HG03442 (cell line): ENCODE measurements at regions not wholly inside any gene's neighbourhood (a gene's known extent, or its start where the extent isn't known, plus 50 kb on each side); places are given as distances from the start of the nearest gene placed in this dataset.
A peak's percentile ranks its signal among the peaks of the same experiment; 100 is the strongest.

Experiments
- ATAC-seq: cut with Tn5 transposase; IDR thresholded peaks from one replicate; pipeline ENCODE4 v1.9.1; 2021; ENCODE audit warnings: mild to moderate bottlenecking, moderate library complexity; ENCODE audit not compliant: unreplicated experiment

DNA sequence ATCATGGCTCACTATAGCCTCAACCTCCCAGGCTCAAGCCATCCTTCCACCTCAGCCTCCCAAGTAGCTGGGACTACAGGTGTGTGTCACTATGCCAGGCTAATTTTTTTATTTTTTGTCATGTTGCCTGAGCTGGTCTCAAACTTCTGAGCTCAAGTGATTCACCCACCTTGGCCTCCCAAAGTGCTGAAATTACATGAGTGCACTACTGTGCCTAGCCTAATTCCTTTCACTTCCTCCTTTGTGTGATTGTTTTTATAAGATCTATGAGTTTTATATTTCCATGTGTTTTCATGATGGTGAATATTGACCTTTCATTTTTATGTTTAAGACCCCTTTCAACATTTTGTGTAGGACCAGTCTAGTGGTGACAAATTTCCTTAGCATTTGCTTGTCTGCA is 55.2 kb upstream of the IL12B start:
- ATAC-seq = no peak

DNA sequence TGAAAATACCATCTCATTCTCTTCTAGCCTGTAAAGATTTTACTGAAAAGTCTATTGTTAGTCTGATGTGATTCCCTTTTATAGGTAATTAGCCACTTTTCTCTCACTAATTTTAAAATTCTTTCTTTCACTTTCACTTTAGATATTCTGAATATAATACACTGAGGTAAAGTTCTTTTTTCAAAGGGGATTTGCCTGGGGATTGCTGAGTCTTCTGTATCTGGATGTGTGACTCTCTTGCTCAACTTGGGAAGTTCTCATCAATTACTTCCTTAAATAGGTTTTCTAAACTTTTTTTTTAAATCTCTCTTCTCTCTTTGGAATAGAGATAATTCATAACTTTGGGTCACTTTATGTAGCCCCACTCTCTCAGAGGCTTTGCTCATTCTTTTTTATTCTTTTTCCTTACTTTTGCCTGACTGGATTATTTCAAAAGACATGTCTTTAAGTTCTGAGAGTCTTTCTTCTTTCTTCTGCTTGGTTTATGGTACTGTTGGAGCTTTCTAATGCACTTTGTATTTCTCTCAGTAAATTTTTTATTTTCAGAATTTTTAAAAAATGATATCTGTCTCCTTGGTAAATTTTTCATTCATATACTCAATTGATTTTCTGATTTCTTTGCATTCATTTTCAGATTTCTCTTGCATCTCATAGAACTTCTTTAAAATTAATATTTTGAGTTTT is 55.9 kb upstream of the IL12B start:
- no peak for ATAC-seq

DNA sequence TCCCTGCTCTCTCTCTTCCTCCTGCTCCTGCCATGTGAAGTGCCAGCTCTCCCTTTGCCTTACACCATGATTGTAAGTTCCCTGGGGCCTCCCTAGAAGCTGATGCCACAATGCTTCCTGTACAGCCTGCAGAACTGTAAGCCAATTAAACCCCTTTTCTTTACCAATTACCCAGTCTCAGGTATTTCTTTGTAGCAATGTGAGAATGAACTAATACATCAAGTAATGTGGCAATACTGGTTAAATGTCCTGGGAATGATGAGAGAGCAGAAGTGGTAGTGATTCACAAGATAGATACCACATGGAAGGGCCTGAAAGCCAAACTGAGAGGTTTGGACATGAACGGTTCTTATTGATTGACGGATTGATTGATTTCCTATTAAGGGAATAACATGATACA is 62.6 kb upstream of the IL12B start:
- no peak for ATAC-seq

DNA sequence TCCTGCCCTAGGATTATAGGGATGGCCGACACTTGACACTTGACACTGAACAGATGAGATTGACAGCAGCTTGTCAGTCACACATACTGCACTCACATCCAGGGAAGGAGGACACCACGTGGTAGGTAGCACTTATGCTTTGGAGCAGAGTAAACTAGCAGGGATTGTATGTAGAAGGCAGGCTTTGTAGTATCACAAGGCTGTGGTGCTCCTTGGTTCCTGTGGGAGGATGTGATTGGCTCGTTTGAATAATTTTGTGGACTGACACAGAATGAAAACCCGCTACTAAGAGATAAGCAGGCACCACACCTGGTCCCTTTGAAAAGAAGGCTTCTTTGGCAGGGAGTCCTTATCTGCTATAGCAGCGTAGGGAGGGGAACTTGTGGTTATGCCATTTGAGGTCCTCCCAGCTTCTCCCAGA is 63.6 kb upstream of the IL12B start:
- no peak for ATAC-seq

DNA sequence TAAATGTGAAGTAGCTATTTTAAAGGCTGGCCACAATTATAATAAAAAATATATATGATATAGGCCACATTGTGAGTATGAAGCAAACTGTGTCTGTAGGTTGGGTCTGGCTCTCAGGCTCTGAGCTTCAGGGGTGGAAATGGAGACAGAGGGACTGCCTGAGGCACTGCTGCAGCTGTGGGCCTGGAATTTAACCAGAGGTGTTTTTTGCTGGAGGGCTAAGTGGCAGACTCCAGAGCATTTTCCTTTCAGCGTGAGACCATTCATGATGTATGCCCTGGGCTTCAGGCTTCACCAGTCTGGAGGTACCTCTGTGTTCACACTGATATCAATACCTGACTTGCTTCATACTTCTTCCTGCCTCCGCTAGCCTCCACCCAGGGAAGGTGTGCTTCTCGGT is 64.9 kb upstream of the IL12B start:
- no peak for ATAC-seq

DNA sequence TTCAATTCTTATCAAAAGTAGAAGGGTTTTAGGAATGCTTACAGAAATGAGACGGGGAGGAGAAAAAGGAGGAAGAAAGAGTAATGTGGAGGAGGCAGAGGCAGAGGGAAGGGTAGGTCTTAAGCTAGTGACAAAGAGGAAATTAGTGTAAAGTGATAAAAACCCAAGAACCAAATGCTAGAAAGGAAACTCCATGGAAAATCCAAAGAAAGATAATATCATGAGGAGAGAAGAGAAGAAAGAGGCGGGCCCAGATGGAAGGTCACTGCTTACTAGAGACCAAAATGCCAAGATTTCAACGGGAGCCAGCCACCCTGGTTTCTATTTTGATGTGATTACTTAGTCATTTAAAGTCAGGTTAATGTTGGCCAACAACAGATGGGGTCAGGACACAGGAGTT is 68.6 kb upstream of the IL12B start:
- no peak for ATAC-seq

DNA sequence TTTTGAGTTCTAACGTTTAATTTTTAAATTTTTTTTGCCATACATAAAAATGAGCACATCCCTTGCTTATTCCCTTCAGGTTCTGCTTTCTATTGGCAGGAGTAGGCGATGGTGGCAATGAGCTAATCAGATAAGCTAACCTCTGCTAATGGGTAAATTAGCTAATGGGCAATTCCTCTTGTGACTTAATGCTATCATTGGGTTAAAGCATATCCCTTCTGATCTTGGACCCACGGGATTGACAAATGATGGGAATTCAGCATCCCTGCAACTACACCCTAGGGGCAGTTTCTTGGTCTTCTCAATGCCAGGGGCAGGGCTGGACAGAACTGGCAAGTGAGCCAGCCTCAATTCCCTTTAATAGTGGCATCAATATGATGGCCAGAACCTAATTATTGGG is 70.2 kb upstream of the IL12B start:
- no peak for ATAC-seq

DNA sequence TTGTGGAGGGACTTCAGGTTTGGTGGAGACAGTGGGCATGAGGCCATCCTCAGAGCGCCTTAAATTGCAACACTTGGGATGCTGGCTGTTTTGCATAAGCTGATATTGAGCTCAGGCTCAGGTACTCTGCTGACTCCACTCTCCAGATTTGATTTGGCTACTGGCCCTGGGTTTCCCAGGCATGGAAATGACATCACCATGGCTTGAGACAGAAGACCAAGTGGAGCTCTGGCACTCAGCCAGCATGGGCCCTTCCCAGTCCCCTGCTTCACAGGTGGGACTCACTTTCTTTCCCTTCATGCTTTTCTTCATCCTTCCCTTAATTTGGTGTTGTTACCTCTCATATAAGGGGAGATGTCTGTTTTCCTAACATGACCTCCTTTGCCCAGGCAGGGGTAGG is 72.0 kb upstream of the IL12B start:
- ATAC-seq = no peak

DNA sequence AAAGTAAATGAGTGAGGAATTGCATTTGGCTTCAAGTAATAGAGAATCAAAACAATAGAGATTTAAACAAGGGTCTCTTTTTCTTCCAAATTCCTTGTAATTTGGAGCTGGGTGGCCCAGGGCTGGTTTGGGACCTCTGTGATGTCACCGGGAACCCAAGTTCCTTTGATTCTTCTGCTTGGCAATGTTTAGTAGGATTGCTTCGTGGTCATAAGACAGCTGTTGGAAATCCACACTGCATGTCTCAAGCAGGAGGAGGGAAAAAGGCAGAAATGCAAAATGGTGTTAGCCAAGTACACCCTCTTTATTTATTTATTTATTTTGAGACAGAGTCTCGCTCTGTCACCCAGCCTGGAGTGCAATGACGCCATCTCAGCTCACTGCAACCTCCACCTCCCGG is 72.6 kb upstream of the IL12B start:
- no peak for ATAC-seq

DNA sequence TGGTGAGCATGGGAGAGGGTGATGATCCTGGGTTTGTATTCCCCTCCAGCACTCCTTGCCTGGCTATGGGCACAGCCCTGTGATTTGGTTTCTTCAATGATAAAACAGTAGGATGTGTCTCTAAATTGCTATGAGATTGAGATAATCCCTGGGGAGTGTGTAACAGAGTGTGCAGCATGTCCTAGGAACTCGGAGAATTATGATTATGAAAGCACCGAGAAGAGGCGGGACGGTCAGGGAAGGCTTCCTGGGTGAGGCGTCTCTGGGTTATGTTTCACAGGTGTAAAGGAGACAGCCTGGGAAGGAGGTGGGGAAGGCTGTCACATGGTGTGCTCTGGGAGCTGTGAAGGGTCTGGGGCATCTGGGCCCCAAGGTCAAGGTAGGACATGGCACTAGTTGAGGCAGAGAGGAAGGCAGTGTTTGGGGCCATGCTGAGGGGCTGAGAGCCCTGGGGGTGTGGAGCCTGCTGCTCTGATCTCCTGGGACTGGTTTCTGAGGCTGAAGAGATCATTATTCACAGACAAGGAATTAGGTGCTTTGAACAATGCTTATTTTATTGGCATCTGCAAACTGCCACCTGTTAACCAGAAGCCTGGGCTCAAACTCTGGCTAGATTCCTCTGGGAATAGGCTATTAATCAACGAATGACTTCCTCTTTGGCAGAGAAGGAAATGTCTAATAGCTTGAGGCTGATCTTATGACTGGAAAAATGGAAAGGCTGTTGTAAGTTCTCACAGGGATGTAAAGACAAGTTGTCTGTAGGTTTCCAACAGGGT is 73.8 kb upstream of the IL12B start:
- ATAC-seq = no peak

DNA sequence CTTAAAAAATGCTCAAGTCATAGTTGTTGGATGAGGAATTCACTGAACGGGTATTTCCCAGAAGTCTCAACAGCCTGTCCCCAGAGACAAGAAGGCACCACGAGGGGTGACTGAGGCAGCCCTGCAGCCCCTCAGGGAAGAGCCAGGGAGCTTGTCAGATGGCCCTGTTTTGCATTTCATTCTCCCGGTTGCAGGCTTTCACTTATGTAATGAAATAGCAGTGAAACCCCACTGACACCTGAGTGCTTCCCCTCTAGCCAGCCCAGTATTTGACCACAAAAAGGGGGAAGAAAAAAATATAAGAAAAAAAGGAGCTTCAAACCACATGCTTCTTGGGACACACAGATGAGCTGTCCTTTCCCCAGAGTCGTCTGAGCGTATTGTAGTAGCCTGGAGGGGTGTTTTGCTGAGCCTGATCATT is 75.3 kb upstream of the IL12B start:
- ATAC-seq = peak; percentile 72

DNA sequence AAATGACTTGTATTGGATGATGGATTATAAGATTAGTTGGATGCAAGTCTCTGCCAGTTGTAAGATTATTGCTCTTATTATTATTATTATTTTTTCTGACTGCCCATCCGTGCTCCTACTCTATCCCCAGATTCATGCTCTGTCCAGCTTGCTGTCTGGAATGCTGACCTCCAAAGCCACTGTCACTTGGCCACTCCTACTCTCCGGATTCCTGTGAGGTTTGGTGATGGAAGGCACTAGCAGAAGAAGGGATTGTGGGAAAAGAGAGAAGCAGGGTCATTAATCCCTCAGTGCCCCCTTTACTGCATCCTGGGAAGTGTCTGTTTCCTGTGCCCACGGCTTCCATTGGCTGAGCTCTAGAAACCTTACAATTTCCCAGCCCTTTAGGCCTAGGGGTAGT is 76.3 kb upstream of the IL12B start:
- ATAC-seq = no peak

DNA sequence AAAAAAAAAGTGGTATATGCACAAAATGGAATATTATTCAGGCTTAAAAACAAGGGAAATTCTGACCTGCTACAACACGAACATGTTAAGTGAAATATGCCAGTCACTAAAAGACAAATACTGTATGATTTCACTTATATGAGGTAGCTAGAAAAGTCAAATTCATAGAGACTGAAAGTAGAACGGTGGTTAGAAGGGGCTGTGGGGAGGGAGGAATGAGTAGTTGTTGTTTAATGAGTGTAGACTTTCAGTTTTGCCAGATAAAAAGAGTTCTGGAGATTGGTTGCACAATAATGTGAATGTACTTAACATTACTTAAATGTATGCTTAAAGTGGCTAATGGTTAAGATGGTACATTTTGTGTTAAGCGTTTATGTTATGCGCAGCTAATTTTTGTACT is 79.5 kb upstream of the IL12B start:
- ATAC-seq = peak; percentile 62

DNA sequence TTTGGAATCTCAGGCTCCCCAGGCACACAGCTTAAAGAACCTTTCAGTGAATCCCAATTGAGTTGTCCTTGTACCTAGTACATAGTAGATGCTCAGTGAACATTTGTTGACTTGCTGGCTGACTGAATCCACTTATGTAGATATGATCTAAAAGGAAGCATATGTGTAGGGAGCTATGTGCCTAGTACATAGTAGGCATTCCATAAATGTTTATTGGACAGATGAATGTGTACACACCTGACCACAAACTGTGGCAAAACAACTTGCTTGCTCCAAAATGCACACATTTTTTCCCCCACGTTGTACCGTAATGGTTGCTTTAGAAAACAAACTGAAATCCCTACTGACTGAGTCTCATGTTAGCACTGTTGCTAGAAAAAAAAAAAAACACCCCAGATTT is 80.2 kb upstream of the IL12B start:
- no peak for ATAC-seq

DNA sequence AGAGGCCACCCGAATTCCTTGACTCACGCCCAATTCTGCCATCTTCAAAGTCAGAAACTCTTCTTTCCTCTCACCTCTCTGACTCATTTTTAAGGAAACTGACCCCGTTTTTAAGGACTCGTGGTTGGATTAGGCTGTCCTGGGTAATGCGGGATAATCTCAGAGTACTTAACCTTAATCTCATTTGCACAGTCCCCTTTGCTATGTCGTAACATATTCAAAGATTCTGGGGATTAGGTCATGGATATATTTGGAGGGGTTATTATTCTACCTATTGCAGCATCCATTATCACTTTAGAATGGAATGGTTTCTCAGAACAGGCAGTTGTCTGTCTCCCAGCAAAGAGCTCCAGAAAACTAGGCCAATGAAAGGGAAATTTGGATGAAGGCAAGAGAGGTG is 80.8 kb upstream of the IL12B start:
- ATAC-seq = no peak

DNA sequence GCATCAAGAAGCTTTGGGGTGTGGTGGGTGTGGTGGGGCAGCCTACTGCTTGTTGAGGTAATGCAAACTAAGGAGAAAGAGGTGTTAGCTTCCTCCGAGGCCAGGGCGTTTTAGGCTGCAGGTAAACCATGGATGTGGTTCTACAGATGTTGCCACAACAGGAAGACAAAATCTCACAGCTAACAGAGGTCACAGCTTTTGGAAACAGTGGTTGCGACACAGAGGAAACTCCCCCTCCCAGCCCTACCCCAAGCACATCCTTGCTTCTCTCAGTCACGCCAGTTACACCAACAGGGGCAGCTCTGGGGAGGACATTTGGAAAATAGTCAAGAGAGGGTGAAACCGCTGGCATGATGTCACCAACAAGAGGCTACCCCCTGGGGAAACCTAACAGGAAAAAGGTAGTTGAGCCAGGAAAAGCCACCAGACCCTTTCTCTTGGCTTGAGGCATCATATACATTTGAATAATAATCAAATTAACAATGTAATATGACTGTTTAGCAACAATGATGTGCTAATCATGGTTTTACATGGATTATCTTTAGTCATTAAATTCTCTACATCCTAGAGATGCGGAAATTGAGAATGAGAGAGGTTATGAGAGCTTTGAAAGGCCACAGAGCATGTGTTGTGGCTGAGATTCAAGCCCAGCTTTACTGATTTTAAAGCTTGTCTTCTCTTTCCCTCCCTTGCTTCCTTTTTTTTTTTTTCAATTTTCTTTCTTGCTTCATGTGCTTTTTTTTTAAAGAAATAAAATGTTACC is 82.2 kb upstream of the IL12B start:
- peak; percentile 60 for ATAC-seq

DNA sequence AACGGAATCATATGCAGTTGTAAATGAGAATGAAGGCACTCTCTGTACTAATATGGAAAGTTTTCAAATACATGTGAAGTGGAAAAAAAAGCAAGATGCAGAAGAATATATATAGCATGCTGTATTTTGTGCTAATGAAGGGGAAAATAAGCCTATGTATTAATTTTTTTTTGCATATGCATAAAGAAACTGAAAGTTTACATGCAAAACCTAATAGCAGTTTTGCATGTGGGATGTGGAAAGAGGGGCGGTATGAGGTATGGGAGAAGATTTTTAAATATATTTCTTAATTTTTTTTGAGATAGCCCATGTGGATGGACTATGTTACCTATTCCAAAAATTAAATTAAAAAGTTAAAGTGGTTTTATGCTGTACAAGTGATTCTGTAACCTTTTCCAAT is 83.7 kb upstream of the IL12B start:
- ATAC-seq = no peak

DNA sequence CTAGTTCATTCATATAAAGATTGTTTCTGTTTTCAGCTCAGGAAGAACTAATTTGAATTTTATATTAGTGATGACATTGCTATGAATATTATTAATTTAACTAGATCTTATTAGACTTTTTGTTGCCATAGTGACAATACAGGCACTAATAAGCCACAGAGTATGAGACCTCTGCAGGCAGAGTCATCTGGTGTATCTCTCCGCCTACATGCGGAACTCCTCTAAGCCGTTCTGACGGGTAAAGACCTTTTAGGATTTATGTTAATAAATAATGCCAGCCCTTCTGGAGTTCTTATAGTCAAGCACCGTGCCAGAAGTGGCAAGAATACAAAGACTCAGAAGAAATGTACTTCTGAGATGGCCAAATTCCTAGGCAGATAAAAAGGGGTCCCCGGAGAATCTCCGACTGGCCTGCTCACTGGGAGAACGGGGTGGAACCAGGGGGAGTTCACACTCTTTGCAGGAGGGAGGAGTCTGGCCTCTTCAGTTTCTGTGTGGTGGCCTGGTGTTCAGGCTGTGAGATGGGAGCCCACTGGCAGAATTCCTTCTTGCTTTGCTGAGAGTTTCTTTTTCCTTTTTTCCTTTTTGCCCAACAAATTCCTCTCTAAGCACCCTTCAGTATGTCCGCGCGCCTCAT is 85.1 kb upstream of the IL12B start:
- no peak for ATAC-seq

DNA sequence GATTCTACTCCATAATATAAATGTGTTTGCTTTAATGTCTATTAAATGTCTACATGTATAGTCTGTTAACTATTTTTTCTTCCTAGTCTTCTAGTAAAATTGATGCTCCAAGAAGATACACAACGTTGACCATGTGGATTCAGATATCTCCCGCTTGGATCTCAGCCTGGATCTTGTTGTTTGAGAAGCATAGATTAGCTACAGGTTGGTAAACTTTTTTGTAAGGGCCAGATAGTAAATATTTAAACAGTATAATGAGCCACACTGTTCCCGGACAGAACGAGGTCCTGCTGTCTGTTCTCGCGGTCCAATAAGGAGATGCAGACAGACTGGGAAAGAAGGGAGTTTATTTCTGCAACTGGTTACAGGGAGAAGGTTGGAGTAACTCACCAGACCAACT is 86.2 kb upstream of the IL12B start:
- no peak for ATAC-seq

DNA sequence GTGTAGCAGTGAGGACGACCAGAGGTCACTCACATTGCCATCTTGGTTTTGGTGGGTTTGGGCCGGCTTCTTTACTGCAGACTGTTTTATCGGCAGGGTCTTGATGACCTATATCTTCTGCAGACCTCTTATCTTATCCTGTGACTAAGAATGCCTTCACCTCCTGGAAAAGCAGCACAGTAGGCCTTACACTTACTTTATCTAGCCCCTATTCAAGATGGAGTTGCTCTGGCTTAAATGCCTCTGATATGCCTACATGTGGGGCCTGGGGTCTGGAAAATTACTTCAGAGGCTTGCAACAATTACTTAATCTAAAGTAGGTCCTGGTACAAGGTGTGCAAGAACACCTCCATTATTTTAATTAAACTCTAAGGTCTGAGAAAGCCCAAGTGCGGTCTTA is 86.9 kb upstream of the IL12B start:
- ATAC-seq = no peak

DNA sequence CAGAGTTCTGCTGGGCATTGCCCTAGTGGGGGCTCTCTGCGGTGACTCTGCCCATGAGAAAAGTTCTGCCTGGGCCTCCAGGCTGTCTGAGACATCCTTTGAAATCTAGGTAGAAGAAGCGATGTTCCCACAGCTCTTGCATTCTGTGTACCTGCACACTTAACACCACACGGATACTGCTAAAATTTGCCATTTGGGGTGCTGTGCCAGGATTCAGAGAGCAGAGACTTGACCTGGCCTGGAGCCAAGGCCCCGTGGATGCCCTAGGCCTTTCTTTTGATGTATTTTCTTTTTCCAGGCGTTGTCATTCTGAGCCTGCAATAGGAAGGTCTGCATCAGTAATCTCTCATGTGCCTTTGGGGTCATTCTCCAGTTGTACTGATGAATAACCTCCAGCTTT is 89.3 kb upstream of the IL12B start:
- ATAC-seq = no peak

DNA sequence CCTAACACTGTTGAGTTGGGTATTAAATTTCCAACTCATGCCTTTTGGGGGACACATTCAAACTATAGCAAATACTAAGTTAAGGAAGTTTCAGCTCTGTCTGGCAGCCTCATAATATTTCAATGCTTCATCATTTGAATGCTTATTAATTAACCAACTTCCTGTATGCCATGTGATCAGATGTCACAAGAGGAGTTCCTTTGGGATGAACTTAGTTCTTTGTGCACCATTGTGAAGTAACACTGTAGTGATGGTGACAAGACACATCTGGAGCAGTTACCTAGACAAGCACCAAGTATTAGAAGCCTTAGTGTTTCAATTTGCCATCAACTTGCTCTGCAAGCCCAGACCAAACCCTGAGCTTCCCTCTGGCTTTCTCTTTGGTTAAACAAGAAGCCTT is 90.7 kb upstream of the IL12B start:
- ATAC-seq = no peak
